Sigmoid colon (tissue), 4 donors: ENCODE measurements at regions not wholly inside any gene's neighbourhood (a gene's known extent, or its start where the extent isn't known, plus 50 kb on each side); places are given as distances from the start of the nearest gene placed in this dataset.

Experiments
- EP300 ChIP-seq, 4 donors: sonication (generic); formaldehyde crosslinking; IDR thresholded peaks; one replicate each; pipeline ENCODE4 v1.6.1; 2017; ENCODE audit warnings: antibody characterized with exemption in 4 of 4
- POLR2A ChIP-seq, 2 donors: fragments of 450-650 bp; IDR thresholded peaks; one replicate each; pipeline ENCODE4 v1.6.1; 2016; ENCODE audit warnings: antibody characterized with exemption in 2 of 2, mild to moderate bottlenecking in 2 of 2, moderate library complexity in 2 of 2
- TF ChIP-seq, protein P1 (sequence below), 4 experiments: fragments of 450-650 bp in 3 of 4; fragments of 200-600 bp in 1 of 4; IDR thresholded peaks; one replicate each; pipeline ENCODE4 v1.5.1; 2016 to 2019; ENCODE audit warnings: antibody characterized with exemption in 4 of 4, mild to moderate bottlenecking in 3 of 4, moderate library complexity in 2 of 4

- TF ChIP-seq, protein P1, sequence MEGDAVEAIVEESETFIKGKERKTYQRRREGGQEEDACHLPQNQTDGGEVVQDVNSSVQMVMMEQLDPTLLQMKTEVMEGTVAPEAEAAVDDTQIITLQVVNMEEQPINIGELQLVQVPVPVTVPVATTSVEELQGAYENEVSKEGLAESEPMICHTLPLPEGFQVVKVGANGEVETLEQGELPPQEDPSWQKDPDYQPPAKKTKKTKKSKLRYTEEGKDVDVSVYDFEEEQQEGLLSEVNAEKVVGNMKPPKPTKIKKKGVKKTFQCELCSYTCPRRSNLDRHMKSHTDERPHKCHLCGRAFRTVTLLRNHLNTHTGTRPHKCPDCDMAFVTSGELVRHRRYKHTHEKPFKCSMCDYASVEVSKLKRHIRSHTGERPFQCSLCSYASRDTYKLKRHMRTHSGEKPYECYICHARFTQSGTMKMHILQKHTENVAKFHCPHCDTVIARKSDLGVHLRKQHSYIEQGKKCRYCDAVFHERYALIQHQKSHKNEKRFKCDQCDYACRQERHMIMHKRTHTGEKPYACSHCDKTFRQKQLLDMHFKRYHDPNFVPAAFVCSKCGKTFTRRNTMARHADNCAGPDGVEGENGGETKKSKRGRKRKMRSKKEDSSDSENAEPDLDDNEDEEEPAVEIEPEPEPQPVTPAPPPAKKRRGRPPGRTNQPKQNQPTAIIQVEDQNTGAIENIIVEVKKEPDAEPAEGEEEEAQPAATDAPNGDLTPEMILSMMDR (IDR thresholded peaks at IDR 0.05): no peak
- TF ChIP-seq EP300 (IDR thresholded peaks at IDR 0.05) (no peak), POLR2A (IDR thresholded peaks at IDR 0.05) (no peak)
Observed at GRCh38 chr14:86858031-86858430, 1135.0 kb downstream of the GALC start.
